ENCODE measurements at regions not wholly inside any gene's neighbourhood (a gene's known extent, or its start where the extent isn't known, plus 50 kb on each side); places are given as distances from the start of the nearest gene placed in this dataset.

DNA sequence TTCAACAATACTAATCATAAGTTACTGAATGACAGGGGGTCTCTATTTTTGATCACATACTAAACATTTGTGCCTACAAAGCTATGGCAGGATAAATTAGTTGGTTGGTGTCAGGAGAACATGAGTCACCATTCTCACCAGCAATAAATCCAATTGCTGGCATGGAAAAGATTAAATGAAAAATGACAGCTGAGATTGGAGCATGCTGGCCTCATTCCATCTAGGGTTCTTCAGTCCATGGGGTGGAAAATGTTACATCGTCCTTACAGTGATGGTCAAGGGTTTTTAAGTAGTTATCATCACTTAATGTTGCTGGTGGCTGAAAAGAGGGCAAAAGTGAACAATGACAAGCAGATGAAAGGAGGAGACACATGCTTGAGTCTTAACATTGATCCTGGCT lies 180.1 kb upstream of the BCL6 start:
- no peak for TF ChIP-seq POLR2A (IDR thresholded peaks at IDR 0.05)
- no peak for TF ChIP-seq CTCF (IDR thresholded peaks at IDR 0.05)

Measured in lower leg skin (tissue), 3 donors.